ENCODE measurements at regions not wholly inside any gene's neighbourhood (a gene's known extent, or its start where the extent isn't known, plus 50 kb on each side); places are given as distances from the start of the nearest gene placed in this dataset.
A peak's percentile ranks its signal among the peaks of the same experiment; 100 is the strongest.

- DNase-seq (ENCODE audit: low read depth) = no peak
- peaks cover 2% of the 10 kb centered on the region for H3K27me3 ChIP-seq (ENCODE audit: control insufficient read depth, insufficient read depth, low read length)
- H3K4me3 ChIP-seq (ENCODE audit: low read depth, low read length) = no peak overlapping the region
- no peaks in the 10 kb centered on the region for H3K36me3 ChIP-seq (ENCODE audit: control insufficient read depth, insufficient read depth, low read length)
- TF ChIP-seq CTCF (IDR thresholded peaks at IDR 0.05; ENCODE audit: insufficient read depth, low read length, poor library complexity, severe bottlenecking) = no peak
Observed at GRCh38 chr7:21175714-21176113, 252.2 kb upstream of the SP4 start.

GRCh38 chr7:21184942-21185652 is 242.8 kb upstream of the SP4 start:
- no peak for DNase-seq (ENCODE audit: low read depth)
- TF ChIP-seq CTCF (IDR thresholded peaks at IDR 0.05; ENCODE audit: insufficient read depth, low read length, poor library complexity, severe bottlenecking) = no peak

GRCh38 chr7:21185653-21186265 is 242.1 kb upstream of the SP4 start:
- no peak for TF ChIP-seq CTCF (IDR thresholded peaks at IDR 0.05; ENCODE audit: insufficient read depth, low read length, poor library complexity, severe bottlenecking)
- Histone ChIP-seq H3K36me3 (ENCODE audit: control insufficient read depth, insufficient read depth, low read length) (no peaks in the 10 kb centered on the region), H3K4me3 (ENCODE audit: low read depth, low read length) (no peak overlapping the region), H3K27me3 (ENCODE audit: control insufficient read depth, insufficient read depth, low read length) (no peaks in the 10 kb centered on the region)
- DNase-seq (ENCODE audit: low read depth) = no peak

More at GRCh38 chr7:21184942-21185652, 242.8 kb upstream of the SP4 start:
- no peaks in the 10 kb centered on the region for H3K36me3 ChIP-seq (ENCODE audit: control insufficient read depth, insufficient read depth, low read length)
- no peaks in the 10 kb centered on the region for H3K27me3 ChIP-seq (ENCODE audit: control insufficient read depth, insufficient read depth, low read length)
- no peak overlapping the region for H3K4me3 ChIP-seq (ENCODE audit: low read depth, low read length)

GRCh38 chr7:21191321-21192073 is 236.4 kb upstream of the SP4 start:
- Histone ChIP-seq H3K27me3 (ENCODE audit: control insufficient read depth, insufficient read depth, low read length) (no peaks in the 10 kb centered on the region), H3K4me3 (ENCODE audit: low read depth, low read length) (no peak overlapping the region), H3K36me3 (ENCODE audit: control insufficient read depth, insufficient read depth, low read length) (no peaks in the 10 kb centered on the region)
- TF ChIP-seq CTCF (IDR thresholded peaks at IDR 0.05; ENCODE audit: insufficient read depth, low read length, poor library complexity, severe bottlenecking) = no peak
- DNase-seq (ENCODE audit: low read depth) = no peak

- Histone ChIP-seq H3K36me3 (ENCODE audit: control insufficient read depth, insufficient read depth, low read length) (no peaks in the 10 kb centered on the region), H3K4me3 (ENCODE audit: low read depth, low read length) (no peak overlapping the region), H3K27me3 (ENCODE audit: control insufficient read depth, insufficient read depth, low read length) (no peaks in the 10 kb centered on the region)
- peak; percentile 0 for DNase-seq (ENCODE audit: low read depth)
- no peak for TF ChIP-seq CTCF (IDR thresholded peaks at IDR 0.05; ENCODE audit: insufficient read depth, low read length, poor library complexity, severe bottlenecking)
Observed at GRCh38 chr7:21192657-21193056, 235.2 kb upstream of the SP4 start.
